Neural cell (in vitro differentiated cells): ENCODE measurements at regions not wholly inside any gene's neighbourhood (a gene's known extent, or its start where the extent isn't known, plus 50 kb on each side); places are given as distances from the start of the nearest gene placed in this dataset.

Source experiments
- H2AFZ ChIP-seq: fragments of 200-600, 300-800 bp; sonication (generic), shearing (Covaris generic); 2 replicates; pipeline ENCODE4 v1.6.0; 2014; ENCODE audit warnings: low read depth, mild to moderate bottlenecking, antibody characterized with exemption, low read length, moderate library complexity
- H3F3A ChIP-seq: fragments of 200-600 bp; shearing (Covaris generic); 2 replicates; pipeline ENCODE4 v1.6.1; 2016; ENCODE audit warnings: mild to moderate bottlenecking, moderate library complexity, mixed read lengths, antibody characterized with exemption, low read length; ENCODE audit not compliant: insufficient read depth, poor library complexity, severe bottlenecking
- H3K27ac ChIP-seq: fragments of 200-600, 300-800 bp; sonication (generic), shearing (Covaris generic); 2 replicates; pipeline ENCODE4 v1.5.1; 2014; ENCODE audit warnings: mild to moderate bottlenecking, low read length, moderate library complexity
- H3K27me3 ChIP-seq: fragments of 300-800, 200-600 bp; sonication (generic), shearing (Covaris generic); 2 replicates; pipeline ENCODE4 v1.6.0; 2014; ENCODE audit warnings: mild to moderate bottlenecking, low read depth, low read length, moderate library complexity; ENCODE audit not compliant: insufficient read depth
- H3K36me3 ChIP-seq: fragments of 300-800, 200-600 bp; sonication (generic), shearing (Covaris generic); 2 replicates; pipeline ENCODE4 v1.5.1; 2014; ENCODE audit warnings: mild to moderate bottlenecking, antibody characterized with exemption, low read length, moderate library complexity; ENCODE audit not compliant: insufficient read depth
- H3K4me2 ChIP-seq: fragments of 300-800, 200-600 bp; sonication (generic), shearing (Covaris generic); 2 replicates; pipeline ENCODE4 v1.6.0; 2014; ENCODE audit warnings: mild to moderate bottlenecking, low read length
- H3K4me3 ChIP-seq: fragments of 300-800, 200-600 bp; sonication (generic), shearing (Covaris generic); 2 replicates; pipeline ENCODE4 v1.5.1; 2014; ENCODE audit warnings: mild to moderate bottlenecking, low read length, moderate library complexity
- H3K79me2 ChIP-seq: fragments of 200-600 bp; shearing (Covaris generic); replicated peaks from 2 replicates; pipeline ENCODE4 v1.6.0; 2014; ENCODE audit warnings: mild to moderate bottlenecking, low read length, moderate library complexity; ENCODE audit not compliant: insufficient read depth
- H3K9ac ChIP-seq: fragments of 300-800, 200-600 bp; sonication (generic), shearing (Covaris generic); 2 replicates; pipeline ENCODE4 v1.6.1; 2016; ENCODE audit warnings: mild to moderate bottlenecking, low read length, mixed read lengths
- H3K9me2 ChIP-seq: fragments of 200-600 bp; shearing (Covaris generic); 2 replicates; pipeline ENCODE4 v1.6.1; 2016; ENCODE audit warnings: mild to moderate bottlenecking, low read length, mixed read lengths; ENCODE audit not compliant: insufficient read depth
- H3K9me3 ChIP-seq: fragments of 200-600, 300-800 bp; sonication (generic), shearing (Covaris generic); 2 replicates; pipeline ENCODE4 v1.6.1; 2016; ENCODE audit warnings: mild to moderate bottlenecking, mixed run types, low read length, moderate library complexity, mixed read lengths
- H4K20me1 ChIP-seq: fragments of 200-600 bp; shearing (Covaris generic); 2 replicates; pipeline ENCODE4 v1.6.1; 2016; ENCODE audit warnings: mild to moderate bottlenecking, mixed run types; ENCODE audit not compliant: insufficient read depth
- CTCF ChIP-seq: fragments of 450-650 bp; IDR thresholded peaks from 2 replicates; pipeline ENCODE4 v1.5.1; 2014; ENCODE audit warnings: antibody characterized with exemption, mild to moderate bottlenecking, moderate library complexity; ENCODE audit not compliant: poor library complexity, severe bottlenecking
- EP300 ChIP-seq: fragments of 450-650 bp; conservative IDR thresholded peaks from 2 replicates; pipeline ENCODE4 v1.6.1; 2014; ENCODE audit warnings: antibody characterized with exemption, mild to moderate bottlenecking, moderate library complexity; ENCODE audit not compliant: poor library complexity, severe bottlenecking
- EZH2 ChIP-seq: fragments of 200-600, 300-800 bp; shearing (Covaris generic), sonication (generic); IDR thresholded peaks from 2 replicates; pipeline ENCODE4 v1.6.1; 2014; ENCODE audit warnings: antibody characterized with exemption, low read length, borderline replicate concordance, mild to moderate bottlenecking; ENCODE audit not compliant: insufficient read depth, poor library complexity, severe bottlenecking
- MXI1 ChIP-seq: fragments of 450-650 bp; conservative IDR thresholded peaks from 2 replicates; pipeline ENCODE4 v1.6.1; 2014; ENCODE audit warnings: antibody characterized with exemption, mild to moderate bottlenecking; ENCODE audit not compliant: poor library complexity, severe bottlenecking
- POLR2AphosphoS5 ChIP-seq: IDR thresholded peaks from 2 replicates; pipeline ENCODE4 v1.6.1; 2012
- RAD21 ChIP-seq: fragments of 450-650 bp; conservative IDR thresholded peaks from 2 replicates; pipeline ENCODE4 v1.6.1; 2014; ENCODE audit warnings: antibody characterized with exemption, mild to moderate bottlenecking, moderate library complexity
- REST ChIP-seq: IDR thresholded peaks from 2 replicates; pipeline ENCODE4 v1.6.1; 2012; ENCODE audit warnings: borderline replicate concordance
- SMC3 ChIP-seq: fragments of 450-650 bp; conservative IDR thresholded peaks from 2 replicates; pipeline ENCODE4 v1.6.1; 2014; ENCODE audit warnings: antibody characterized with exemption, mild to moderate bottlenecking, moderate library complexity; ENCODE audit not compliant: poor library complexity
- TAF1 ChIP-seq: IDR thresholded peaks from 2 replicates; pipeline ENCODE4 v1.6.1; 2012; ENCODE audit warnings: low read depth

GRCh38 chrX:13125188-13125587 lies 80.8 kb upstream of the FAM9C start:
- no peaks in the 10 kb centered on the region for H3K79me2 ChIP-seq
- no peak overlapping the region for H3K9ac ChIP-seq
- H3K9me3 ChIP-seq = no peaks in the 10 kb centered on the region
- H3K9me2 ChIP-seq = no peaks in the 10 kb centered on the region
- H3K27ac ChIP-seq = no peak overlapping the region
- H2AFZ ChIP-seq = no peak overlapping the region
- no peaks in the 10 kb centered on the region for H3K27me3 ChIP-seq
- no peak overlapping the region for H3K4me2 ChIP-seq
- TF ChIP-seq POLR2AphosphoS5 (no peak), RAD21 (no peak), CTCF (no peak), EP300 (no peak), MXI1 (no peak), REST (no peak), EZH2 (no peak), TAF1 (no peak), SMC3 (no peak)
- no peaks in the 10 kb centered on the region for H3F3A ChIP-seq
- no peak overlapping the region for H3K4me3 ChIP-seq
- H4K20me1 ChIP-seq = no peaks in the 10 kb centered on the region
- H3K36me3 ChIP-seq = no peaks in the 10 kb centered on the region

GRCh38 chrX:13123857-13124345 lies 79.5 kb upstream of the FAM9C start:
- Histone ChIP-seq H3F3A (no peaks in the 10 kb centered on the region), H3K36me3 (no peaks in the 10 kb centered on the region), H3K9me3 (no peaks in the 10 kb centered on the region), H3K79me2 (no peaks in the 10 kb centered on the region), H3K27ac (no peak overlapping the region), H2AFZ (no peak overlapping the region), H3K4me2 (no peak overlapping the region), H4K20me1 (no peaks in the 10 kb centered on the region), H3K9ac (no peak overlapping the region), H3K4me3 (no peak overlapping the region), H3K27me3 (no peaks in the 10 kb centered on the region), H3K9me2 (no peaks in the 10 kb centered on the region)
- TF ChIP-seq EP300 (no peak), REST (no peak)
